SK-N-SH (cell line): ENCODE measurements at regions not wholly inside any gene's neighbourhood (a gene's known extent, or its start where the extent isn't known, plus 50 kb on each side); places are given as distances from the start of the nearest gene placed in this dataset.

Experiments used
- CTCF ChIA-PET: fragments of 300-600, 350-600 bp; formaldehyde crosslinking; extraction: SDS; loops from one replicate; lab custom pipeline; 2021; lab: Yijun Ruan, JAX
- POLR2A ChIA-PET: fragments of 350-600 bp; sonication (Branson Sonifier 250); formaldehyde crosslinking; extraction: SDS; loops from one replicate; lab custom pipeline; 2020; ENCODE audit warnings: antibody characterized with exemption, inconsistent platforms; lab: Yijun Ruan, JAX
- DNase-seq: peaks from one replicate; pipeline ENCODE4 v3.0.0; 2012
- H2AFZ ChIP-seq: fragments of 200-600 bp; sonication (generic); 2 replicates; pipeline ENCODE4 v1.8.1; 2016; ENCODE audit warnings: antibody characterized with exemption, mild to moderate bottlenecking, low read depth
- H3F3A ChIP-seq: fragments of 200-600 bp; sonication (generic); replicated peaks from 2 replicates; pipeline ENCODE3; 2016; ENCODE audit warnings: antibody characterized with exemption, mild to moderate bottlenecking; ENCODE audit not compliant: insufficient read depth
- H3K27ac ChIP-seq, 2 experiments: fragments of 200-500 bp in 1 of 2; fragments of 200-600 bp in 1 of 2; sonication (Bioruptor generic) in 1 of 2; sonication (generic), shearing (Covaris generic) in 1 of 2; 2 replicates each; pipeline versions ENCODE4 v1.5.1 to v1.6.1; 2014 to 2016; ENCODE audit warnings: low read depth in 2 of 2, inconsistent platforms in 1 of 2, low read length in 1 of 2, mild to moderate bottlenecking in 1 of 2, mixed read lengths in 1 of 2
- H3K27me3 ChIP-seq: fragments of 200-600 bp; sonication (generic), shearing (Covaris generic); 2 replicates; pipeline ENCODE4 v1.6.1; 2016; ENCODE audit warnings: mixed run types; ENCODE audit not compliant: insufficient read depth
- H3K36me3 ChIP-seq, 2 experiments: fragments of 200-500 bp in 1 of 2; fragments of 200-600 bp in 1 of 2; sonication (Bioruptor generic) in 1 of 2; sonication (generic) in 1 of 2; replicated peaks in 1 of 2; 2 replicates each; pipeline versions ENCODE3 to v1.5.1; 2014 to 2016; ENCODE audit warnings: low read length in 1 of 2, mild to moderate bottlenecking in 1 of 2; ENCODE audit not compliant: insufficient read depth in 2 of 2, control insufficient read depth in 1 of 2
- H3K4me1 ChIP-seq, 2 experiments: fragments of 200-500 bp in 1 of 2; fragments of 200-600 bp in 1 of 2; sonication (Bioruptor generic) in 1 of 2; sonication (generic), shearing (Covaris generic) in 1 of 2; 2 replicates each; pipeline versions ENCODE4 v1.5.1 to v1.6.1; 2014 to 2016; ENCODE audit warnings: low read depth in 1 of 2, low read length in 1 of 2, mixed run types in 1 of 2; ENCODE audit not compliant: insufficient read depth in 2 of 2, control insufficient read depth in 1 of 2
- H3K4me2 ChIP-seq: fragments of 200-600 bp; sonication (generic), shearing (Covaris generic); 2 replicates; pipeline ENCODE4 v1.6.1; 2017; ENCODE audit warnings: mixed run types
- H3K4me3 ChIP-seq, 2 experiments: fragments of 200-500 bp in 1 of 2; fragments of 200-600 bp in 1 of 2; sonication (Bioruptor generic) in 1 of 2; sonication (generic), shearing (Covaris generic) in 1 of 2; 2 replicates each; pipeline versions ENCODE4 v1.5.1 to v1.8.1; 2014 to 2016; ENCODE audit warnings: low read depth in 2 of 2, inconsistent platforms in 1 of 2, low read length in 1 of 2, mild to moderate bottlenecking in 1 of 2, mixed read lengths in 1 of 2, moderate library complexity in 1 of 2
- H3K79me2 ChIP-seq: fragments of 200-600 bp; sonication (generic); 2 replicates; pipeline ENCODE4 v1.8.1; 2017; ENCODE audit warnings: mild to moderate bottlenecking; ENCODE audit not compliant: insufficient read depth
- H3K9ac ChIP-seq: fragments of 200-600 bp; sonication (generic); 2 replicates; pipeline ENCODE4 v1.6.1; 2017; ENCODE audit warnings: mixed run types
- H3K9me2 ChIP-seq: fragments of 200-600 bp; sonication (generic); 2 replicates; pipeline ENCODE4 v1.6.1; 2017; ENCODE audit warnings: mixed run types
- H3K9me3 ChIP-seq: fragments of 200-600 bp; sonication (generic); 2 replicates; pipeline ENCODE4 v1.6.1; 2017; ENCODE audit warnings: mixed run types, mild to moderate bottlenecking, moderate library complexity
- H4K20me1 ChIP-seq: fragments of 200-600 bp; sonication (generic); 2 replicates; pipeline ENCODE4 v1.6.1; 2017; ENCODE audit warnings: mild to moderate bottlenecking, mixed run types; ENCODE audit not compliant: insufficient read depth
- CHD2 ChIP-seq: fragments of 150-350 bp; IDR thresholded peaks from 2 replicates; pipeline ENCODE4 v1.6.1; 2018; ENCODE audit warnings: low read length; ENCODE audit not compliant: partially characterized antibody
- ELF1 ChIP-seq: IDR thresholded peaks from 2 replicates; pipeline ENCODE4 v1.4.0; 2012
- EP300 ChIP-seq, 2 experiments: IDR thresholded peaks; 2 replicates each; pipeline versions ENCODE4 v1.4.0 to v1.6.1; 2012; ENCODE audit warnings: borderline replicate concordance in 1 of 2, low read depth in 1 of 2, low read length in 1 of 2
- EZH2phosphoT487 ChIP-seq: fragments of 200-600 bp; sonication (generic); IDR thresholded peaks from 2 replicates; pipeline ENCODE4 v1.6.1; 2017; ENCODE audit warnings: low read depth, mixed run types, mild to moderate bottlenecking, antibody characterized with exemption, moderate library complexity, borderline replicate concordance
- FOXJ3 ChIP-seq: sonication (generic); formaldehyde crosslinking; IDR thresholded peaks from 2 replicates; pipeline ENCODE4 v1.5.1; 2020; ENCODE audit warnings: mild to moderate bottlenecking, missing genetic modification reagents
- FOXM1 ChIP-seq: IDR thresholded peaks from 2 replicates; pipeline ENCODE4 v1.4.0; 2012; ENCODE audit warnings: low read depth, mild to moderate bottlenecking
- GATA2 ChIP-seq: sonication (generic); formaldehyde crosslinking; IDR thresholded peaks from 2 replicates; pipeline ENCODE4 v1.5.0; 2020; ENCODE audit warnings: mild to moderate bottlenecking, missing genetic modification reagents
- JUND ChIP-seq: IDR thresholded peaks from 2 replicates; pipeline ENCODE4 v1.4.0; 2012
- MXI1 ChIP-seq: IDR thresholded peaks from 2 replicates; pipeline ENCODE4 v1.6.1; 2012; ENCODE audit warnings: mild to moderate bottlenecking, low read depth, low read length, improper control_type of control experiment
- POLR2AphosphoS5 ChIP-seq: IDR thresholded peaks from 2 replicates; pipeline ENCODE4 v1.6.1; 2012; ENCODE audit warnings: low read depth, low read length
- RAD21 ChIP-seq: IDR thresholded peaks from 2 replicates; pipeline ENCODE4 v1.6.1; 2012; ENCODE audit warnings: mild to moderate bottlenecking, low read length
- RCOR1 ChIP-seq: fragments of 150-350 bp; IDR thresholded peaks from 2 replicates; pipeline ENCODE4 v1.6.1; 2017; ENCODE audit warnings: antibody characterized with exemption, low read length
- SMC3 ChIP-seq: IDR thresholded peaks from 2 replicates; pipeline ENCODE4 v1.6.1; 2012; ENCODE audit warnings: low read depth, low read length, improper control_type of control experiment
- TAF1 ChIP-seq: IDR thresholded peaks from 2 replicates; pipeline ENCODE4 v1.6.1; 2012; ENCODE audit warnings: low read depth, mild to moderate bottlenecking, low read length, moderate library complexity, borderline replicate concordance
- TCF12 ChIP-seq: IDR thresholded peaks from 2 replicates; pipeline ENCODE4 v1.4.0; 2012
- TEAD4 ChIP-seq: IDR thresholded peaks from 2 replicates; pipeline ENCODE4 v1.4.0; 2012; ENCODE audit warnings: mild to moderate bottlenecking, borderline replicate concordance; ENCODE audit not compliant: insufficient read depth
- WGBS: methylation state at CpG from one replicate; pipeline ENCODE4 v1.1.6; 2017; ENCODE audit warnings: low lambda C conversion rate; 5-methylcytosine and 5-hydroxymethylcytosine counted together
- TF ChIP-seq, protein P1 (sequence below): fragments of 150-350 bp; IDR thresholded peaks from 2 replicates; pipeline ENCODE4 v1.6.1; 2016; ENCODE audit warnings: mild to moderate bottlenecking, low read depth, low read length
- TF ChIP-seq, protein P2 (sequence below): fragments of 150-350 bp; IDR thresholded peaks from 2 replicates; pipeline ENCODE4 v1.6.1; 2017; ENCODE audit warnings: antibody characterized with exemption, low read length, low read depth, borderline replicate concordance
- TF ChIP-seq, protein P3 (sequence below): IDR thresholded peaks from 2 replicates; pipeline ENCODE4 v1.4.0; 2012; ENCODE audit warnings: low read depth
- TF ChIP-seq, protein P4 (sequence below): fragments of 200-600 bp; sonication (generic); IDR thresholded peaks from 2 replicates; pipeline ENCODE4 v1.6.1; 2017; ENCODE audit warnings: antibody characterized with exemption, mild to moderate bottlenecking, moderate library complexity

DNA sequence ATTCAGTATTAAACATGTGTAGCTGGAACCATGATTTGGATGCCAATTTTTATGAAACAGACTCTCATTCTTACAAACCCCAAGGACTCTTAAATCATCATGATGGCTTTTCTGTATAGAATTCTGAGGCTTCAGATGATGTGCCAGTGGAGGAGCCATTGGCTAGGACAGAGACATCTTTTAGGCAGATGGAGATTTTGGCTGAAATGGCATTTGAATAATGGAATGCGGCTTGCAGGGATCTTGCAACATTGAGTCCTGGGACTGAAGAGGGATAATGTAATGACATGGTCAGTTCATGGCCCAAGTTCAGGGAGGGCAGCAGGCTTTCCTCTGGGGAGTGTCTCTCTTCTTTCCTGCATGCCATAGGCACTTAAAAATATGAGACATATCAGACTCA is 172.4 kb downstream of the ABCA8 start:
- CTCF ChIA-PET, result no interaction called here
- DNase-seq, result no peak
- Histone ChIP-seq H3K4me1 (0 out of 4 replicates have a peak, but pooled peaks cover 0 to 5% of the 10 kb centered on the region in 2 experiments), H3K36me3 (no peaks in the 10 kb centered on the region), H3K9me3 (no peaks in the 10 kb centered on the region; the same call in 1 of the 2 replicates), H3K27me3 (no peaks in the 10 kb centered on the region; the same call in 1 of the 2 replicates), H3K4me3 (no peak overlapping the region), H3K9ac (no peak overlapping the region), H3K4me2 (no peak overlapping the region), H2AFZ (no peak overlapping the region), H3F3A (no peaks in the 10 kb centered on the region), H4K20me1 (no peaks in the 10 kb centered on the region), H3K79me2 (no peaks in the 10 kb centered on the region), H3K27ac (no peak overlapping the region), H3K9me2 (no peaks in the 10 kb centered on the region)
- TF ChIP-seq, protein P1, sequence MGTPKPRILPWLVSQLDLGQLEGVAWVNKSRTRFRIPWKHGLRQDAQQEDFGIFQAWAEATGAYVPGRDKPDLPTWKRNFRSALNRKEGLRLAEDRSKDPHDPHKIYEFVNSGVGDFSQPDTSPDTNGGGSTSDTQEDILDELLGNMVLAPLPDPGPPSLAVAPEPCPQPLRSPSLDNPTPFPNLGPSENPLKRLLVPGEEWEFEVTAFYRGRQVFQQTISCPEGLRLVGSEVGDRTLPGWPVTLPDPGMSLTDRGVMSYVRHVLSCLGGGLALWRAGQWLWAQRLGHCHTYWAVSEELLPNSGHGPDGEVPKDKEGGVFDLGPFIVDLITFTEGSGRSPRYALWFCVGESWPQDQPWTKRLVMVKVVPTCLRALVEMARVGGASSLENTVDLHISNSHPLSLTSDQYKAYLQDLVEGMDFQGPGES, result no peak
- no peak for TF ChIP-seq POLR2AphosphoS5
- no peak for TF ChIP-seq MXI1
- no peak for TF ChIP-seq EZH2phosphoT487
- TF ChIP-seq EP300 (IDR thresholded peaks at IDR 0.05; ENCODE audit: borderline replicate concordance in 1 of 2, low read depth in 1 of 2, low read length in 1 of 2), result no peak
- TF ChIP-seq, protein P2, sequence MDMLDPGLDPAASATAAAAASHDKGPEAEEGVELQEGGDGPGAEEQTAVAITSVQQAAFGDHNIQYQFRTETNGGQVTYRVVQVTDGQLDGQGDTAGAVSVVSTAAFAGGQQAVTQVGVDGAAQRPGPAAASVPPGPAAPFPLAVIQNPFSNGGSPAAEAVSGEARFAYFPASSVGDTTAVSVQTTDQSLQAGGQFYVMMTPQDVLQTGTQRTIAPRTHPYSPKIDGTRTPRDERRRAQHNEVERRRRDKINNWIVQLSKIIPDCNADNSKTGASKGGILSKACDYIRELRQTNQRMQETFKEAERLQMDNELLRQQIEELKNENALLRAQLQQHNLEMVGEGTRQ, result no peak
- no peak for TF ChIP-seq TAF1
- TF ChIP-seq JUND, result no peak
- TF ChIP-seq CHD2, result no peak
- TF ChIP-seq SMC3, result no peak
- no peak for TF ChIP-seq ELF1
- TF ChIP-seq TEAD4, result no peak
- TF ChIP-seq FOXM1, result no peak
- TF ChIP-seq GATA2, result no peak
- TF ChIP-seq RCOR1, result no peak
- 21% methylated on average over 1 of the region's 1 CpG for WGBS
- POLR2A ChIA-PET, result no interaction called here

DNA sequence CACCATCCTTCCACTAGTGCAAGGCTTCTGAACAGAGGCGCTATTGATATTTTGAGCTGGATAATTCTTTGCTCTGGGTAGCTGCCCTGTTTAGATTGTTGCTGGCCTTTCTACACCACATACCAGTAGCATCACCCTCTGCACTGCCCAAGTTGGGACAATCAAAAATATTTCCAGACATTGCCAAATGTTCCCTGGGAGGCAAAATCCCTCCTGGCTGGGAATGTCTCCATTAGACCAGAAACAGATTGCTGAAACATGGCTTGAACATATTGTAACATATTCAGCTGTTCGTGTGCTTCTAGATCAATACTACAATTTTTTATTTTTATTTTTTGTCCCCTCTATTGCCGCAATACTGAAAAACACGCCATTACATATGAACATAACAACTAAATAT is 174.6 kb downstream of the ABCA8 start:
- Histone ChIP-seq H3K9ac (no peak overlapping the region), H3K9me3 (no peaks in the 10 kb centered on the region; the same call in 1 of the 2 replicates), H3K9me2 (no peaks in the 10 kb centered on the region), H3K36me3 (no peaks in the 10 kb centered on the region), H3F3A (no peaks in the 10 kb centered on the region), H3K79me2 (no peaks in the 10 kb centered on the region), H3K4me2 (no peak overlapping the region), H3K27ac (no peak overlapping the region), H3K4me1 (peaks cover 0 to 7% of the 10 kb centered on the region in 2 experiments; a peak in 1 of 4 replicates), H3K4me3 (no peak overlapping the region), H2AFZ (no peak overlapping the region), H3K27me3 (no peaks in the 10 kb centered on the region; the same call in 1 of the 2 replicates), H4K20me1 (no peaks in the 10 kb centered on the region)
- POLR2A ChIA-PET, result no interaction called here
- CTCF ChIA-PET, result interaction anchor here (1.0 to 8.0 kb wide), 5 partner anchors 9 to 464 kb away, joined by 3 to 185 read pairs (median 5); no protein-coding TSS in a partner anchor
- DNase-seq, result no peak
- 36% methylated on average over 4 of the region's 4 CpGs for WGBS
- no peak for TF ChIP-seq FOXM1
- TF ChIP-seq, protein P3, sequence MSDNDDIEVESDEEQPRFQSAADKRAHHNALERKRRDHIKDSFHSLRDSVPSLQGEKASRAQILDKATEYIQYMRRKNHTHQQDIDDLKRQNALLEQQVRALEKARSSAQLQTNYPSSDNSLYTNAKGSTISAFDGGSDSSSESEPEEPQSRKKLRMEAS, result no peak
- TF ChIP-seq SMC3, result no peak
- TF ChIP-seq, protein P1, result no peak
- TF ChIP-seq ELF1, result no peak
- TF ChIP-seq RAD21, result no peak
- TF ChIP-seq, protein P2, result no peak
- TF ChIP-seq, protein P4, sequence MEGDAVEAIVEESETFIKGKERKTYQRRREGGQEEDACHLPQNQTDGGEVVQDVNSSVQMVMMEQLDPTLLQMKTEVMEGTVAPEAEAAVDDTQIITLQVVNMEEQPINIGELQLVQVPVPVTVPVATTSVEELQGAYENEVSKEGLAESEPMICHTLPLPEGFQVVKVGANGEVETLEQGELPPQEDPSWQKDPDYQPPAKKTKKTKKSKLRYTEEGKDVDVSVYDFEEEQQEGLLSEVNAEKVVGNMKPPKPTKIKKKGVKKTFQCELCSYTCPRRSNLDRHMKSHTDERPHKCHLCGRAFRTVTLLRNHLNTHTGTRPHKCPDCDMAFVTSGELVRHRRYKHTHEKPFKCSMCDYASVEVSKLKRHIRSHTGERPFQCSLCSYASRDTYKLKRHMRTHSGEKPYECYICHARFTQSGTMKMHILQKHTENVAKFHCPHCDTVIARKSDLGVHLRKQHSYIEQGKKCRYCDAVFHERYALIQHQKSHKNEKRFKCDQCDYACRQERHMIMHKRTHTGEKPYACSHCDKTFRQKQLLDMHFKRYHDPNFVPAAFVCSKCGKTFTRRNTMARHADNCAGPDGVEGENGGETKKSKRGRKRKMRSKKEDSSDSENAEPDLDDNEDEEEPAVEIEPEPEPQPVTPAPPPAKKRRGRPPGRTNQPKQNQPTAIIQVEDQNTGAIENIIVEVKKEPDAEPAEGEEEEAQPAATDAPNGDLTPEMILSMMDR, result no peak
- no peak for TF ChIP-seq MXI1
- no peak for TF ChIP-seq TCF12
- TF ChIP-seq RCOR1, result no peak
- TF ChIP-seq CHD2, result no peak
- no peak for TF ChIP-seq JUND
- no peak for TF ChIP-seq FOXJ3 (CRISPR knock-in tag)
